GM23338 (cell line): ENCODE measurements at regions not wholly inside any gene's neighbourhood (a gene's known extent, or its start where the extent isn't known, plus 50 kb on each side); places are given as distances from the start of the nearest gene placed in this dataset.

Source experiments
- ATAC-seq: fragments of 200-7000 bp; cut with Tn5 transposase; 3 replicates; pipeline ENCODE4 v1.9.1; 2020
- DNase-seq: peaks from one replicate; pipeline ENCODE4 v3.0.0-alpha.2; 2015; ENCODE audit warnings: low spot score
- H2AFZ ChIP-seq: fragments of 200-600 bp; sonication (generic); 2 replicates; pipeline ENCODE4 v1.8.0; 2016; ENCODE audit warnings: antibody characterized with exemption, mild to moderate bottlenecking, moderate library complexity
- H3F3A ChIP-seq: fragments of 200-600 bp; sonication (generic); replicated peaks from 2 replicates; pipeline ENCODE4 v1.8.0; 2017; ENCODE audit warnings: antibody characterized with exemption, mixed run types, low read depth
- H3K27ac ChIP-seq: fragments of 200-600 bp; sonication (generic); 2 replicates; pipeline ENCODE4 v1.6.1; 2016; ENCODE audit warnings: low read depth
- H3K27me3 ChIP-seq: fragments of 200-600 bp; sonication (generic); 2 replicates; pipeline ENCODE4 v1.8.0; 2016; ENCODE audit warnings: mild to moderate bottlenecking, mixed run types, moderate library complexity; ENCODE audit not compliant: insufficient read depth
- H3K36me3 ChIP-seq: fragments of 200-600 bp; sonication (generic); 2 replicates; pipeline ENCODE4 v1.8.0; 2016; ENCODE audit warnings: mild to moderate bottlenecking; ENCODE audit not compliant: insufficient read depth
- H3K4me1 ChIP-seq: fragments of 200-600 bp; sonication (generic); 2 replicates; pipeline ENCODE4 v1.8.0; 2016; ENCODE audit warnings: mild to moderate bottlenecking, moderate library complexity; ENCODE audit not compliant: insufficient read depth
- H3K4me2 ChIP-seq: fragments of 200-600 bp; sonication (generic); 2 replicates; pipeline ENCODE4 v1.7.1; 2017; ENCODE audit warnings: mixed run types
- H3K4me3 ChIP-seq: fragments of 200-600 bp; sonication (generic); 2 replicates; pipeline ENCODE4 v1.6.1; 2016; ENCODE audit warnings: mixed run types
- H3K79me2 ChIP-seq: fragments of 200-600 bp; sonication (generic); replicated peaks from 2 replicates; pipeline ENCODE4 v1.8.0; 2017; ENCODE audit warnings: mild to moderate bottlenecking; ENCODE audit not compliant: insufficient read depth
- H3K9me2 ChIP-seq: fragments of 200-600 bp; sonication (generic); 2 replicates; pipeline ENCODE4 v1.8.0; 2017; ENCODE audit not compliant: insufficient read depth
- H4K20me1 ChIP-seq: fragments of 200-600 bp; sonication (generic); replicated peaks from 2 replicates; pipeline ENCODE4 v1.8.0; 2017; ENCODE audit warnings: mild to moderate bottlenecking; ENCODE audit not compliant: insufficient read depth
- H3K27ac Mint-ChIP-seq: 2 replicates; pipeline ENCODE4 v1.8.0; 2020; ENCODE audit warnings: inconsistent platforms, mild to moderate bottlenecking, moderate library complexity, mixed read lengths
- H3K27me3 Mint-ChIP-seq: 3 replicates; pipeline ENCODE4 v1.8.0; 2022; ENCODE audit warnings: low read depth, mild to moderate bottlenecking, moderate library complexity, mixed read lengths, inconsistent platforms; ENCODE audit not compliant: insufficient read depth, poor library complexity
- H3K36me3 Mint-ChIP-seq: 3 replicates; pipeline ENCODE4 v1.8.0; 2021; ENCODE audit warnings: low read depth, mild to moderate bottlenecking, inconsistent platforms, moderate library complexity, mixed read lengths
- H3K4me1 Mint-ChIP-seq: 3 replicates; pipeline ENCODE4 v1.8.0; 2020; ENCODE audit warnings: mild to moderate bottlenecking, inconsistent platforms, mixed read lengths
- H3K4me3 Mint-ChIP-seq: 3 replicates; pipeline ENCODE4 v1.8.0; 2021; ENCODE audit warnings: moderate library complexity, mild to moderate bottlenecking, inconsistent platforms, mixed read lengths
- H3K9me3 Mint-ChIP-seq: 3 replicates; pipeline ENCODE4 v1.8.0; 2020; ENCODE audit warnings: moderate library complexity, mild to moderate bottlenecking, inconsistent platforms, mixed read lengths
- CREB1 ChIP-seq: fragments of 250-450 bp; sonication (Bioruptor Pico); IDR thresholded peaks from 2 replicates; pipeline ENCODE4 v1.5.0; 2020; ENCODE audit warnings: low read depth, mild to moderate bottlenecking, moderate library complexity
- EZH2 ChIP-seq: fragments of 200-600 bp; sonication (generic); IDR thresholded peaks from one replicate; pipeline ENCODE4 v1.8.0; 2017; ENCODE audit warnings: antibody characterized with exemption, mild to moderate bottlenecking, low read depth; ENCODE audit not compliant: unreplicated experiment
- EZH2phosphoT487 ChIP-seq: fragments of 200-600 bp; sonication (generic); IDR thresholded peaks from one replicate; pipeline ENCODE4 v1.8.1; 2018; ENCODE audit warnings: antibody characterized with exemption; ENCODE audit not compliant: unreplicated experiment
- JUNB ChIP-seq: IDR thresholded peaks from one replicate; pipeline ENCODE4 v1.6.1; 2016; ENCODE audit warnings: antibody characterized with exemption; ENCODE audit not compliant: unreplicated experiment
- NANOG ChIP-seq: IDR thresholded peaks from 2 replicates; pipeline ENCODE4 v1.6.1; 2016; ENCODE audit warnings: antibody characterized with exemption, borderline replicate concordance
- POLR2AphosphoS5 ChIP-seq: IDR thresholded peaks from 2 replicates; pipeline ENCODE4 v1.6.1; 2016; ENCODE audit warnings: antibody characterized with exemption, low read depth
- STAT1 ChIP-seq: IDR thresholded peaks from one replicate; pipeline ENCODE4 v1.6.1; 2016; ENCODE audit warnings: antibody characterized with exemption; ENCODE audit not compliant: unreplicated experiment
- ZNF114 ChIP-seq: fragments of 250-450 bp; sonication (Bioruptor Pico); IDR thresholded peaks from 2 replicates; pipeline ENCODE4 v1.5.0; 2020; ENCODE audit warnings: mild to moderate bottlenecking, moderate library complexity
- ZNF331 ChIP-seq: fragments of 250-450 bp; sonication (Bioruptor Pico); IDR thresholded peaks from 2 replicates; pipeline ENCODE4 v1.5.0; 2020; ENCODE audit warnings: low read depth, mild to moderate bottlenecking, moderate library complexity
- TF ChIP-seq, protein P1 (sequence below), 2 experiments: fragments of 200-600 bp in 1 of 2; sonication (generic) in 1 of 2; conservative IDR thresholded peaks; 2 replicates each; pipeline versions ENCODE4 v1.5.1 to v1.6.1; 2016 to 2017; ENCODE audit warnings: antibody characterized with exemption in 2 of 2, low read depth in 2 of 2, mild to moderate bottlenecking in 2 of 2, moderate library complexity in 1 of 2
- TF ChIP-seq, protein P2 (sequence below): IDR thresholded peaks from 2 replicates; pipeline ENCODE4 v1.6.1; 2016; ENCODE audit warnings: antibody characterized with exemption
- TF ChIP-seq, protein P3 (sequence below): fragments of 250-450 bp; sonication (Bioruptor Pico); IDR thresholded peaks from 2 replicates; pipeline ENCODE4 v1.5.0; 2020; ENCODE audit warnings: mild to moderate bottlenecking, moderate library complexity
- TF ChIP-seq, protein P4 (sequence below): IDR thresholded peaks from one replicate; pipeline ENCODE4 v1.6.1; 2018; ENCODE audit warnings: antibody characterized with exemption; ENCODE audit not compliant: unreplicated experiment

DNA sequence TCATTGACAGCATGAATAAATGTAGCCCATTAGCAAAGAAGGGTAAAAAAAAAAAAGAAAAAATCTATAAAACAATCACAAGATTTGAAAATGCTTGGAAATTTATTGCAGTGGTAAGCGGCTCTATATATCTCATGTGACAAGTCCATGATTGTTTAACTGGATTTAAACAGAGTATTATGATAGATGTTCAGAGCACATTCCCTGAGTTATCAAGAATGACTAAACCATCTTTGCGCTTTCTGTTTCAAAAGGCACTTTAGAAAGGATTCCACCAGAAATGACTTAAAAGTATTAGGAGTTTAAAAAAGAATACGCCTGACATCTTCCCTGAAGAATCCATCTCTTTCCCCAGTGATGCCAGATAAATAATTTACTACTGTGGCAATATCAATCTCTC, 409.5 kb upstream of the UBE2E3 start:
- Histone ChIP-seq H3K27me3 (no peaks in the 10 kb centered on the region), H3K4me3 (no peak overlapping the region), H2AFZ (no peak overlapping the region), H4K20me1 (no peaks in the 10 kb centered on the region), H3F3A (no peaks in the 10 kb centered on the region), H3K36me3 (no peaks in the 10 kb centered on the region), H3K27ac (no peak overlapping the region), H3K4me2 (no peak overlapping the region), H3K9me2 (no peaks in the 10 kb centered on the region), H3K4me1 (no peaks in the 10 kb centered on the region), H3K79me2 (no peaks in the 10 kb centered on the region)
- ATAC-seq = no peak
- Mint-ChIP-seq H3K4me1 (peaks cover 4% of the 10 kb centered on the region; the same call in 2 of the 3 replicates), H3K9me3 (no peaks in the 10 kb centered on the region), H3K27ac (no peak overlapping the region), H3K36me3 (no peaks in the 10 kb centered on the region), H3K4me3 (no peak overlapping the region), H3K27me3 (no peaks in the 10 kb centered on the region)
- DNase-seq = no peak
- TF ChIP-seq, protein P1, sequence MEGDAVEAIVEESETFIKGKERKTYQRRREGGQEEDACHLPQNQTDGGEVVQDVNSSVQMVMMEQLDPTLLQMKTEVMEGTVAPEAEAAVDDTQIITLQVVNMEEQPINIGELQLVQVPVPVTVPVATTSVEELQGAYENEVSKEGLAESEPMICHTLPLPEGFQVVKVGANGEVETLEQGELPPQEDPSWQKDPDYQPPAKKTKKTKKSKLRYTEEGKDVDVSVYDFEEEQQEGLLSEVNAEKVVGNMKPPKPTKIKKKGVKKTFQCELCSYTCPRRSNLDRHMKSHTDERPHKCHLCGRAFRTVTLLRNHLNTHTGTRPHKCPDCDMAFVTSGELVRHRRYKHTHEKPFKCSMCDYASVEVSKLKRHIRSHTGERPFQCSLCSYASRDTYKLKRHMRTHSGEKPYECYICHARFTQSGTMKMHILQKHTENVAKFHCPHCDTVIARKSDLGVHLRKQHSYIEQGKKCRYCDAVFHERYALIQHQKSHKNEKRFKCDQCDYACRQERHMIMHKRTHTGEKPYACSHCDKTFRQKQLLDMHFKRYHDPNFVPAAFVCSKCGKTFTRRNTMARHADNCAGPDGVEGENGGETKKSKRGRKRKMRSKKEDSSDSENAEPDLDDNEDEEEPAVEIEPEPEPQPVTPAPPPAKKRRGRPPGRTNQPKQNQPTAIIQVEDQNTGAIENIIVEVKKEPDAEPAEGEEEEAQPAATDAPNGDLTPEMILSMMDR (conservative IDR thresholded peaks at IDR 0.05; ENCODE audit: low read depth in 2 of 2) = no peak
- TF ChIP-seq, protein P2, sequence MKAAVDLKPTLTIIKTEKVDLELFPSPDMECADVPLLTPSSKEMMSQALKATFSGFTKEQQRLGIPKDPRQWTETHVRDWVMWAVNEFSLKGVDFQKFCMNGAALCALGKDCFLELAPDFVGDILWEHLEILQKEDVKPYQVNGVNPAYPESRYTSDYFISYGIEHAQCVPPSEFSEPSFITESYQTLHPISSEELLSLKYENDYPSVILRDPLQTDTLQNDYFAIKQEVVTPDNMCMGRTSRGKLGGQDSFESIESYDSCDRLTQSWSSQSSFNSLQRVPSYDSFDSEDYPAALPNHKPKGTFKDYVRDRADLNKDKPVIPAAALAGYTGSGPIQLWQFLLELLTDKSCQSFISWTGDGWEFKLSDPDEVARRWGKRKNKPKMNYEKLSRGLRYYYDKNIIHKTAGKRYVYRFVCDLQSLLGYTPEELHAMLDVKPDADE = no peak
- TF ChIP-seq EZH2phosphoT487 (no peak), STAT1 (no peak), CREB1 (CRISPR knock-in tag) (no peak), POLR2AphosphoS5 (no peak), ZNF114 (no peak), NANOG (no peak), ZNF331 (CRISPR knock-in tag) (no peak), EZH2 (no peak), JUNB (no peak)
- TF ChIP-seq, protein P3, sequence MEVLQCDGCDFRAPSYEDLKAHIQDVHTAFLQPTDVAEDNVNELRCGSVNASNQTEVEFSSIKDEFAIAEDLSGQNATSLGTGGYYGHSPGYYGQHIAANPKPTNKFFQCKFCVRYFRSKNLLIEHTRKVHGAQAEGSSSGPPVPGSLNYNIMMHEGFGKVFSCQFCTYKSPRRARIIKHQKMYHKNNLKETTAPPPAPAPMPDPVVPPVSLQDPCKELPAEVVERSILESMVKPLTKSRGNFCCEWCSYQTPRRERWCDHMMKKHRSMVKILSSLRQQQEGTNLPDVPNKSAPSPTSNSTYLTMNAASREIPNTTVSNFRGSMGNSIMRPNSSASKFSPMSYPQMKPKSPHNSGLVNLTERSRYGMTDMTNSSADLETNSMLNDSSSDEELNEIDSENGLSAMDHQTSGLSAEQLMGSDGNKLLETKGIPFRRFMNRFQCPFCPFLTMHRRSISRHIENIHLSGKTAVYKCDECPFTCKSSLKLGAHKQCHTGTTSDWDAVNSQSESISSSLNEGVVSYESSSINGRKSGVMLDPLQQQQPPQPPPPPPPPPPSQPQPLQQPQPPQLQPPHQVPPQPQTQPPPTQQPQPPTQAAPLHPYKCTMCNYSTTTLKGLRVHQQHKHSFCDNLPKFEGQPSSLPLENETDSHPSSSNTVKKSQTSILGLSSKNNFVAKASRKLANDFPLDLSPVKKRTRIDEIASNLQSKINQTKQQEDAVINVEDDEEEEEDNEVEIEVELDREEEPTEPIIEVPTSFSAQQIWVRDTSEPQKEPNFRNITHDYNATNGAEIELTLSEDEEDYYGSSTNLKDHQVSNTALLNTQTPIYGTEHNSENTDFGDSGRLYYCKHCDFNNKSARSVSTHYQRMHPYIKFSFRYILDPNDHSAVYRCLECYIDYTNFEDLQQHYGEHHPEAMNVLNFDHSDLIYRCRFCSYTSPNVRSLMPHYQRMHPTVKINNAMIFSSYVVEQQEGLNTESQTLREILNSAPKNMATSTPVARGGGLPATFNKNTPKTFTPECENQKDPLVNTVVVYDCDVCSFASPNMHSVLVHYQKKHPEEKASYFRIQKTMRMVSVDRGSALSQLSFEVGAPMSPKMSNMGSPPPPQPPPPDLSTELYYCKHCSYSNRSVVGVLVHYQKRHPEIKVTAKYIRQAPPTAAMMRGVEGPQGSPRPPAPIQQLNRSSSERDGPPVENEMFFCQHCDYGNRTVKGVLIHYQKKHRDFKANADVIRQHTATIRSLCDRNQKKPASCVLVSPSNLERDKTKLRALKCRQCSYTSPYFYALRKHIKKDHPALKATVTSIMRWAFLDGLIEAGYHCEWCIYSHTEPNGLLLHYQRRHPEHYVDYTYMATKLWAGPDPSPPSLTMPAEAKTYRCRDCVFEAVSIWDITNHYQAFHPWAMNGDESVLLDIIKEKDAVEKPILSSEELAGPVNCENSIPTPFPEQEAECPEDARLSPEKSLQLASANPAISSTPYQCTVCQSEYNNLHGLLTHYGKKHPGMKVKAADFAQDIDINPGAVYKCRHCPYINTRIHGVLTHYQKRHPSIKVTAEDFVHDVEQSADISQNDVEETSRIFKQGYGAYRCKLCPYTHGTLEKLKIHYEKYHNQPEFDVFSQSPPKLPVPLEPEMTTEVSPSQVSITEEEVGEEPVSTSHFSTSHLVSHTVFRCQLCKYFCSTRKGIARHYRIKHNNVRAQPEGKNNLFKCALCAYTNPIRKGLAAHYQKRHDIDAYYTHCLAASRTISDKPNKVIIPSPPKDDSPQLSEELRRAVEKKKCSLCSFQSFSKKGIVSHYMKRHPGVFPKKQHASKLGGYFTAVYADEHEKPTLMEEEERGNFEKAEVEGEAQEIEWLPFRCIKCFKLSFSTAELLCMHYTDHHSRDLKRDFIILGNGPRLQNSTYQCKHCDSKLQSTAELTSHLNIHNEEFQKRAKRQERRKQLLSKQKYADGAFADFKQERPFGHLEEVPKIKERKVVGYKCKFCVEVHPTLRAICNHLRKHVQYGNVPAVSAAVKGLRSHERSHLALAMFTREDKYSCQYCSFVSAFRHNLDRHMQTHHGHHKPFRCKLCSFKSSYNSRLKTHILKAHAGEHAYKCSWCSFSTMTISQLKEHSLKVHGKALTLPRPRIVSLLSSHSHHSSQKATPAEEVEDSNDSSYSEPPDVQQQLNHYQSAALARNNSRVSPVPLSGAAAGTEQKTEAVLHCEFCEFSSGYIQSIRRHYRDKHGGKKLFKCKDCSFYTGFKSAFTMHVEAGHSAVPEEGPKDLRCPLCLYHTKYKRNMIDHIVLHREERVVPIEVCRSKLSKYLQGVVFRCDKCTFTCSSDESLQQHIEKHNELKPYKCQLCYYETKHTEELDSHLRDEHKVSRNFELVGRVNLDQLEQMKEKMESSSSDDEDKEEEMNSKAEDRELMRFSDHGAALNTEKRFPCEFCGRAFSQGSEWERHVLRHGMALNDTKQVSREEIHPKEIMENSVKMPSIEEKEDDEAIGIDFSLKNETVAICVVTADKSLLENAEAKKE (CRISPR knock-in tag) = no peak
- TF ChIP-seq, protein P4, sequence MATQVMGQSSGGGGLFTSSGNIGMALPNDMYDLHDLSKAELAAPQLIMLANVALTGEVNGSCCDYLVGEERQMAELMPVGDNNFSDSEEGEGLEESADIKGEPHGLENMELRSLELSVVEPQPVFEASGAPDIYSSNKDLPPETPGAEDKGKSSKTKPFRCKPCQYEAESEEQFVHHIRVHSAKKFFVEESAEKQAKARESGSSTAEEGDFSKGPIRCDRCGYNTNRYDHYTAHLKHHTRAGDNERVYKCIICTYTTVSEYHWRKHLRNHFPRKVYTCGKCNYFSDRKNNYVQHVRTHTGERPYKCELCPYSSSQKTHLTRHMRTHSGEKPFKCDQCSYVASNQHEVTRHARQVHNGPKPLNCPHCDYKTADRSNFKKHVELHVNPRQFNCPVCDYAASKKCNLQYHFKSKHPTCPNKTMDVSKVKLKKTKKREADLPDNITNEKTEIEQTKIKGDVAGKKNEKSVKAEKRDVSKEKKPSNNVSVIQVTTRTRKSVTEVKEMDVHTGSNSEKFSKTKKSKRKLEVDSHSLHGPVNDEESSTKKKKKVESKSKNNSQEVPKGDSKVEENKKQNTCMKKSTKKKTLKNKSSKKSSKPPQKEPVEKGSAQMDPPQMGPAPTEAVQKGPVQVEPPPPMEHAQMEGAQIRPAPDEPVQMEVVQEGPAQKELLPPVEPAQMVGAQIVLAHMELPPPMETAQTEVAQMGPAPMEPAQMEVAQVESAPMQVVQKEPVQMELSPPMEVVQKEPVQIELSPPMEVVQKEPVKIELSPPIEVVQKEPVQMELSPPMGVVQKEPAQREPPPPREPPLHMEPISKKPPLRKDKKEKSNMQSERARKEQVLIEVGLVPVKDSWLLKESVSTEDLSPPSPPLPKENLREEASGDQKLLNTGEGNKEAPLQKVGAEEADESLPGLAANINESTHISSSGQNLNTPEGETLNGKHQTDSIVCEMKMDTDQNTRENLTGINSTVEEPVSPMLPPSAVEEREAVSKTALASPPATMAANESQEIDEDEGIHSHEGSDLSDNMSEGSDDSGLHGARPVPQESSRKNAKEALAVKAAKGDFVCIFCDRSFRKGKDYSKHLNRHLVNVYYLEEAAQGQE = no peak
